ENCODE measurements at regions not wholly inside any gene's neighbourhood (a gene's known extent, or its start where the extent isn't known, plus 50 kb on each side); places are given as distances from the start of the nearest gene placed in this dataset.

DNA sequence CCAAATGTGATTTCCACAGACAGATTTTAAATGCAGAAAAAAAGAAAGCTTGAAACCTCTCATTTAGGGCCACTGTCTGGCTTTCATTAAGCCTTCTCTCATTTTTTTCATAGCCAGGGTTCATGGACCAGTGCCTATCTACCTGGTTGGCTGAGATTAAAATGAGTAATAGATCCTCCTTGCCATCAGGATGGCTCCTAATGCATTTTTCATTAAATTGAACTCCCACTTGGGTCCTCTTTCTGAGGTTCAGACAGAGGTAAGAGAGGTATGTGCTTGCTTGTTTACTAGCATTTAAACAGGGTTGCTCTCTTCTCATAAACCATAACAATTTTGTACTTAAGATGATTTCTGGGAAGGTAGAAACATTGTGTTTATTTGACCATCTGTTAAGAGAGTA, 473.0 kb downstream of the TBC1D4 start:
- intact Hi-C loops (cut with micrococcal nuclease), result no loop called here
- TF ChIP-seq, protein P1, sequence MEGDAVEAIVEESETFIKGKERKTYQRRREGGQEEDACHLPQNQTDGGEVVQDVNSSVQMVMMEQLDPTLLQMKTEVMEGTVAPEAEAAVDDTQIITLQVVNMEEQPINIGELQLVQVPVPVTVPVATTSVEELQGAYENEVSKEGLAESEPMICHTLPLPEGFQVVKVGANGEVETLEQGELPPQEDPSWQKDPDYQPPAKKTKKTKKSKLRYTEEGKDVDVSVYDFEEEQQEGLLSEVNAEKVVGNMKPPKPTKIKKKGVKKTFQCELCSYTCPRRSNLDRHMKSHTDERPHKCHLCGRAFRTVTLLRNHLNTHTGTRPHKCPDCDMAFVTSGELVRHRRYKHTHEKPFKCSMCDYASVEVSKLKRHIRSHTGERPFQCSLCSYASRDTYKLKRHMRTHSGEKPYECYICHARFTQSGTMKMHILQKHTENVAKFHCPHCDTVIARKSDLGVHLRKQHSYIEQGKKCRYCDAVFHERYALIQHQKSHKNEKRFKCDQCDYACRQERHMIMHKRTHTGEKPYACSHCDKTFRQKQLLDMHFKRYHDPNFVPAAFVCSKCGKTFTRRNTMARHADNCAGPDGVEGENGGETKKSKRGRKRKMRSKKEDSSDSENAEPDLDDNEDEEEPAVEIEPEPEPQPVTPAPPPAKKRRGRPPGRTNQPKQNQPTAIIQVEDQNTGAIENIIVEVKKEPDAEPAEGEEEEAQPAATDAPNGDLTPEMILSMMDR (IDR thresholded peaks at IDR 0.05; ENCODE audit: borderline replicate concordance), result no peak
- no peak for DNase-seq
- Histone ChIP-seq H3K9me3 (replicated peaks) (no peaks in the 10 kb centered on the region), H3K4me3 (no peak overlapping the region), H3K36me3 (no peaks in the 10 kb centered on the region), H3K4me1 (no peaks in the 10 kb centered on the region), H3K27ac (replicated peaks) (no peak overlapping the region), H3K27me3 (ENCODE audit: low read depth) (no peaks in the 10 kb centered on the region)

DNA sequence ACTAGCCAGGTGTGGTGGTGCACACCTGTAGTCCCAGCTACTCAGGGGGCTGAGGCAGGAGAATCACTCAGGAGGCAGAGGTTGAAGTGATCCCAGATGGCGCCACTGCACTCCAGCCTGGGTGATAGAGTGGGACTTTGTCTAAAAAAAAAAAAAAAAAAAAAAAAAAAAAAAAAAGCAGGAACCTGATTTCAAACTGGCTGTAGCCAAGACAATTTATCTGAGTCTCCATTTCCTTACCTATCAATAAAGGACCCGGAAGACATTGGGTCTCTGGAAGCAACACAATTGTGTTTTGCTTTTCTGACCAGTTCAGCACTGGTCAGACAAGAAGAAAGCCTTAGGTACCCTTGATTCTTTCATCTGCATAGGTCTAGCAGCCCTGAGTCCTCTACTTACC, 491.0 kb downstream of the TBC1D4 start:
- no peaks in the 10 kb centered on the region for H3K27me3 ChIP-seq (ENCODE audit: low read depth)
- no peak overlapping the region for H3K4me3 ChIP-seq
- H3K36me3 ChIP-seq, result no peaks in the 10 kb centered on the region
- H3K9me3 ChIP-seq (replicated peaks), result no peaks in the 10 kb centered on the region
- H3K4me1 ChIP-seq, result no peaks in the 10 kb centered on the region
- no peak overlapping the region for H3K27ac ChIP-seq (replicated peaks)
- TF ChIP-seq, protein P1 (IDR thresholded peaks at IDR 0.05; ENCODE audit: borderline replicate concordance), result no peak
- intact Hi-C loops (cut with micrococcal nuclease), result no loop called here
- DNase-seq, result no peak

DNA sequence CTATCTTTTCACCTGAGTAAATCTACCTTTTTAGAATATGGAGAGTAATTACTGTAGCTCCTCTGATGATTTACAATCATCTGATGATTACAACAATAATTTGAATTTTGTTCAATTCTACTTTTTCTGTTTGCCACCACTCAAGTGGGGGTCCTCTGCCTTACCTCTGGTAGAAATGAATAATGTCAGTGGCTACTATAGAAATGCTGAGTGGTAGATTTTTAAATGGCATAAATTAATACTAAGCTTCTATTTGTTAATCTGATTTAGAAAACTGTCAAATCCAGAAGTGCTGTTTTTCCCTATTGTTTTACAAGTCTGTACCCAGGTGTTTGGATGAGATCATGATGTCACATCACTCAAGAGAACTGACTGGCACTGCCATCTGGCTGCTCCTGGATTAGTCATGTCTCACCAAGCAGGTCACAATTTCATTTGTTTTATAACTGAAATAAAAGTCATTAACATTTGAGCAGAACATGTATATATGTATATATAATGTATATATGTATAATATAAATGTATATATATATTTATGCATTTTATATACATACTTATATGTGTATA, 494.8 kb downstream of the TBC1D4 start:
- H3K4me1 ChIP-seq, result no peaks in the 10 kb centered on the region
- no peak overlapping the region for H3K27ac ChIP-seq (replicated peaks)
- TF ChIP-seq, protein P1 (IDR thresholded peaks at IDR 0.05; ENCODE audit: borderline replicate concordance), result no peak
- DNase-seq, result no peak
- no peaks in the 10 kb centered on the region for H3K27me3 ChIP-seq (ENCODE audit: low read depth)
- H3K9me3 ChIP-seq (replicated peaks), result no peaks in the 10 kb centered on the region
- H3K36me3 ChIP-seq, result no peaks in the 10 kb centered on the region
- no peak overlapping the region for H3K4me3 ChIP-seq
- intact Hi-C loops (cut with micrococcal nuclease), result no loop called here

DNA sequence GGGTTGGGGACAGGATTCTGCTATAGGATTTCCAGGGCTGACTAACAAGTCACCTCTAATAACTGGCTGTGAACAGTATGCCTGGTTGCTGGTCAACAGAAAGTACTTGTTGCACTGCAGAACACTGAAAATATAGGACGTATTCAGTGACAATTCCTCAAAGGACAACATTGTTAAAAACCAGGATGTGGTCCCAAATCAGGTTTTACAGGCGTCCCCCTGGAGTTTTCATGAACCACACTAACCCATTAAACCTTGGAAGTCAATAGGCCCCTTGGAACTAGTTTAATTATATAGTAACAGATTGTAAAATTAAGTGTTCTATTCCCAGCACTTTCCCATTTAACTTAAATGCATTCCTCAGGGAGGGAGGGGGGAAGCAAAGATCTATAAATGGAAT, 495.4 kb downstream of the TBC1D4 start:
- H3K9me3 ChIP-seq (replicated peaks), result no peaks in the 10 kb centered on the region
- TF ChIP-seq, protein P1 (IDR thresholded peaks at IDR 0.05; ENCODE audit: borderline replicate concordance), result no peak
- no peaks in the 10 kb centered on the region for H3K4me1 ChIP-seq
- intact Hi-C loops (cut with micrococcal nuclease), result no loop called here
- no peaks in the 10 kb centered on the region for H3K27me3 ChIP-seq (ENCODE audit: low read depth)
- no peak for DNase-seq
- H3K27ac ChIP-seq (replicated peaks), result no peak overlapping the region
- no peak overlapping the region for H3K4me3 ChIP-seq
- H3K36me3 ChIP-seq, result no peaks in the 10 kb centered on the region

DNA sequence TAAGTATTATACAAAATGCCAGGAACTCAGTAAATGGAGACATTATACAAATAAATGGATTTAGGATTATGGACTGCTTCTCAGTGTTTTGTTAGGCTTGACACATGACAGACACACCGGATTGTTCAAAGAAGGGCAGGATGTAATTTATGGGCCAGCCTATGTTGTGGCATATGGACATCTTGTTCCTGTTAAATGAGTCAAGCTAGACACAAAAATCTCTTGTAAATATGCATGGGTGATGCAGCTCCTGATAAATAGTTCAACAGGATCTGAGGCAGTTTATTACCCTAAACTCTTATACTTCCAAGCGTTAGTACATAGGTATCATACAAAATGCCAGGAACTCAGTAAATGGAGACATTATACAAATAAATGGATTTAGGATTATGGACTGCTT, 502.3 kb downstream of the TBC1D4 start:
- no peaks in the 10 kb centered on the region for H3K4me1 ChIP-seq
- DNase-seq, result no peak
- H3K4me3 ChIP-seq, result no peak overlapping the region
- TF ChIP-seq, protein P1 (IDR thresholded peaks at IDR 0.05; ENCODE audit: borderline replicate concordance), result no peak
- intact Hi-C loops (cut with micrococcal nuclease), result no loop called here
- H3K36me3 ChIP-seq, result no peaks in the 10 kb centered on the region
- no peak overlapping the region for H3K27ac ChIP-seq (replicated peaks)
- peaks cover 3% of the 10 kb centered on the region for H3K27me3 ChIP-seq (ENCODE audit: low read depth)
- H3K9me3 ChIP-seq (replicated peaks), result no peaks in the 10 kb centered on the region
